HG02938 (cell line): ENCODE measurements at regions not wholly inside any gene's neighbourhood (a gene's known extent, or its start where the extent isn't known, plus 50 kb on each side); places are given as distances from the start of the nearest gene placed in this dataset.

ENCODE experiments used
- ATAC-seq: cut with Tn5 transposase; IDR thresholded peaks from one replicate; pipeline ENCODE4 v1.9.1; 2021; ENCODE audit warnings: mild to moderate bottlenecking, moderate library complexity; ENCODE audit not compliant: unreplicated experiment

DNA sequence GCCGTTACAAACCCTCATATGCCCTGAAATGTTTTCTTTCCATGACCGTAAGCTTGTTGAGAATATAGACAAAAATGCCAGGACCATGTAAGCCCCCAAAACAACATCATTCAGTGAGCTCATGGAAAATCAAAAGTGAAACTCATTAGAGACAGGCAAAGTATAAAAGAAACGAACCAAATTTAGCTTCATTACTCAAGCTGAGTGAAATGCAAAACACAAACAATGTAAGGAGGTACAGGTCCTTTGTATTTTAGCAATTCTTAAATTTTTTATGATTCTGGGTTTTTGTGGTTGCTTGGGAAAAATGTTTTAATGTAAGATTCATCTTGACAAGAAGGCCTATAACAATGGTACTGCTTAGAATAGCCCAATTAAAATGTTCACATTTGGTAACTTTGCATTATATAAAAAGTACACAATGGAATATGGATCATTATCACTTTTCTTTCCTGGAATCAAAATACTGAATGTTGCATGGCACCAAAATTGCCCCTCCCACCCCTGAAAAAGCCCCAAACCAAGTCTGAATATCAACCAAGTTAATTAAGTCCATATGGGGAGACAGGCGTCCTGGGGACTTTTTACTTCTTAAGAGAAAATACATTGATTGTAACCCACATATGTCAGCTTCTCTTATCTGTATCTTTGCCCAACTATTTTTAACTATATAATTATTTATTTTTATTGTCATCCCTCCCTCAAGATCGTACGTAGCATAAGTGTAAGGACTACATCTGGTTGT lies 247.7 kb upstream of the CDIN1 start:
- ATAC-seq, result no peak

- ATAC-seq, result no peak
These were observed 247.1 kb upstream of the CDIN1 start for GRCh38 chr15:36332301-36332700.

DNA sequence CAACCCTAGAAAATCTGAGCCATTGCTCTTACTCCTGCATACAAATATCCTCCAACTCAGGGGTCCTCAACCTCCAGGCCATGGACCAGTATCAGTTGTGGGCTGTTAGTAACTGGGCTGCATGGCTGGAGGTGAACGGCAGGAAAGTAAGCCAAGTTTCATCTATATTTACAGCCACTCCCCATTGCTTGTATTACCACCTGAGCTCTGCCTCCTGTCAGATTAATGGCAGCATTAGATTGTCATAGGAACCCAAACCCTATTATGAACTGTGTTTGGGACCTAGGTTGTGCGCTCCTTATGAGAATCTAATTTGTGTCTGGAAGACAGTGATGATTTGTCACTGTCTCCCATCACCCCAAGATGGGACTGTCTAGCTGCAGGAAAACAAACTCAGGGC lies 246.5 kb upstream of the CDIN1 start:
- no peak for ATAC-seq

DNA sequence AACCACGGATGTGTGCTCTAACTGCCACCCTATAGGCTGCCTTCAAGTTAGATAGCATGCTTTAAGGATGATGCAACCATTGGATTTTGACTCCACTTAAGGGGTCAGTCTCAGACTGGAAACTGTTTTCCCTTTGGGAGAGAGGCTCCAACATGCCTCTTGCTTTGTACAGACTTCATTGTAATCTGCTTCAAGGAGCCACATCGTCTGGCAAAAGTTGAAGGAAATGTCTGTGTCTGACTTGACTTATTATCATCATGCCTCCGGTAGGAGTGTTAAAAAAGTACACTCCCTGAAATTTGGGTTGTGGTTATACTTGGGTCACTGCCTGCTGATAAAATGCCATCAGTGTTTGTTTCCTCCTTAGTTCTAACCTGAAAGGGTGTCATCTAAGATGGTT lies 245.4 kb upstream of the CDIN1 start:
- no peak for ATAC-seq

DNA sequence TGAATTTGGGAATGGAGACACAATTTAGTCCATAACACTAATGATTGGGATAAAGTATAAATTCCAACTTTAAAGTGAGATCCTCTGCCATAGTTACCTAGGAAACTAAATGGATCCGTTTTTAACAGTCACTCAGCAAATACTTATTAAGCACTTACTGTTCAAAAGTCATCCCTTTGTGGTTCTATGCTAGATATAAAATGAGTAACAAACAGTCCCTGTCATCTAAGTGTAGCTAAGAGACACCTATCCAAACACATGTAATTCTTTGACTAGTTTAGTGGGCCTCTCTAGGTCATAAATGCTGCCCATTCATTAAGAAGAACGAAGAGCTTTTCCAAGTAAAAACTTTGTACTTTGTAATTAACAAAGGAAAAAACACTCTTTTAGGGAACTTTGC lies 244.2 kb upstream of the CDIN1 start:
- no peak for ATAC-seq

DNA sequence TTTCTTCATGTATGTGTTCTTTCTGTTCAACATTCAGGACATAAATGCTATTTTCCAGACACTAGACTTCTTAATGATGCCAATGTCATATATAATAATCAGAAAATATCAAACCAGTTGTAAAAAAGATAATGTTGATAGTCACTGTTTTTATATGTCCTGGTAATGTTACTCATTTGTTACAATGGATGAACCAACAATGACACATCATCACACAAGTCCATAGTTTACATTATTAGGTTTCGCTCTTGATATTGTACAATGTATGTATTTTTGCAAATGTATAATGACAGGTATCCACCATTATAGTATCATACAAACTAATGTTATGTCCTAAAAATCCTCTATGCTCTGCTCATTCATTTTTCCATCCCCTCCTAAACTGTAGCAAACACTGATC lies 243.8 kb upstream of the CDIN1 start:
- ATAC-seq, result no peak

- ATAC-seq, result no peak
These were observed 234.5 kb upstream of the CDIN1 start for GRCh38 chr15:36344887-36345286.

DNA sequence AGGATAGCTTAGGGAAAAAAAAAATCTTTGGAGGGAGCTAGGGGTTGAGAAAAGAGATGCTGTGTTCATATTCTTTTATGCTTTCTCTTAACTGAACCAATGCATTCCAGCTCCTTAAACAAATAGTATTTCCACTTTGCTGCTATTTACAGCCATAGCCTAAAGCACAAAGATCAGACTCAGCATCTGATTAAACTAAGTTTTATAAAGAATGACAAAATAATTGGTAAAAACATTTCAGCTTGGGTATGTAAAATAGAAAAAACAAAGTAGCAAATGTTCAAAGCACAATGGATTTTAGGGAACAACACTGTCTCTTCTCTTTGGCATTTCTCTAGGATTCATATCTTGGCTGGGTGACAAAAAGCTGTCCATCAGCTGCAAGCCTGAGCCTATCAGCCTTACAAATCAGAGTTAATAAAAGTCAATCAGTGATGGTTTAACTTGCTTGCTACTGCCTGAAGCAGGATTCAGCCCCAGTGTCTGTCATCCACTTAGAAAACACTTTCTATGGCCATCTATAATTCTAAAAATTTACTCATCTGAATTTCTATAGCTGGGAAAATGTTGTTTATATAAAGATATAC lies 232.1 kb upstream of the CDIN1 start:
- no peak for ATAC-seq

DNA sequence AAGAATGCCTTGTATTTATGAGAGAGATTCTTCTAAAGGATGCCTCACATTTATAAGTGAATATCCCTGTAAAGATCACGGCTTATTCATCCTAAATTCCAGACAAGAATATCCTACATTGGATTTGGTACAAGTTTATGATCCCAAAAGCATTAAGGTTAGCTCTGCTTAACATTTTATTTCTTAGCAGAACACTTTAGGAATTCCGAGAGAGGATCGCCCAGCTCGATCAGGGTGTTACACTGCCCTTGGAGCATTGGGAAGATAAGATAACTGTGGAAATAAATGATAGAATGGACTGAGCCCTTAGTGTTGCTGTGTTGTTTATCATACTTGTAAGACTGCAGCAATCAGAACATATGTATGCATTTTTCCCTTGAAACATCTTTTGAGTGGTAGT lies 223.0 kb upstream of the CDIN1 start:
- no peak for ATAC-seq

GRCh38 chr15:36356978-36357601 lies 222.3 kb upstream of the CDIN1 start:
- no peak for ATAC-seq

- no peak for ATAC-seq
These were observed 221.3 kb upstream of the CDIN1 start for GRCh38 chr15:36358094-36358493.

- ATAC-seq, result no peak
These were observed 220.9 kb upstream of the CDIN1 start for GRCh38 chr15:36358523-36358922.

GRCh38 chr15:36359286-36359685 lies 220.1 kb upstream of the CDIN1 start:
- no peak for ATAC-seq

GRCh38 chr15:36361351-36361870 lies 218.0 kb upstream of the CDIN1 start:
- no peak for ATAC-seq

DNA sequence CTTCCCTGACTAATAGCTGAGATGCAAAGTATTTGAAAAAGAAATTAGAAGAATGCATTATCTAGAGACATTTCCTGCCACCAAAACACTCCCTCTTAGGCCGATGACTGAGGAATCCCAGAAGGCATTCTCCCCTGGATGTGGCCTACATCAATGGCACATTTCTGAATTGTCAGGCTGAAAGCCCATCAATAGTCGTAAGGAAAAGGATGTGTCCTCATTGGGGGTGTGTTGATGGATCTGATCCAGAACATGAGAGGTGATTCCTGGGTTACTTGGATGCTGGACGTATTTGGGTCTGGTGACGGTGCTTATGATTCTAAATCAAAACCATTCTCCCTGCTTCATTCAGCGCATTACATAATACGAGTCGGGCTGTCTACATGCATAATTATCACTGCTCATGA lies 216.9 kb upstream of the CDIN1 start:
- no peak for ATAC-seq

- ATAC-seq, result no peak
These were observed 216.1 kb upstream of the CDIN1 start for GRCh38 chr15:36363335-36363734.

DNA sequence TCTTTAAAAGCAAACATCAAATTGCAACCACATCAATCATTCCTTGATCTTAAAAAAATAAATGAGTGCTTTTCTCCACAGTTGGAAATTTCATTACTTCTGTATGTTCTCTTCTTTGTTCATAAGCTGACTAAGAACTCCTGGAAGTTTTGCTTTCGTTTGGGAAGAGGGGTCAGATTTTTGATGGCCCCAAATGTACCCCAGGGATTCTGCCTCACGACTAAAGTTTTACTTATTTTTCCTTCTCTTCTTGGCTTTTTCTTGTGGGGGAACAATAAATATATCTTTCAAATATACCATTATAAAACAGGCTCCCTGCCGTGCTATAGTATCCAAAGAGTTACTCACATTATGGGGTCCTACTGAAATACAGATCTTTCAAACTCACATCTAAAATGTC lies 215.0 kb upstream of the CDIN1 start:
- ATAC-seq, result no peak

- no peak for ATAC-seq
These were observed 213.5 kb upstream of the CDIN1 start for GRCh38 chr15:36365963-36366362.

GRCh38 chr15:36370051-36370730 lies 209.2 kb upstream of the CDIN1 start:
- ATAC-seq, result no peak

GRCh38 chr15:36370731-36371112 lies 208.7 kb upstream of the CDIN1 start:
- ATAC-seq, result no peak

GRCh38 chr15:36371509-36371908 lies 207.9 kb upstream of the CDIN1 start:
- ATAC-seq, result no peak

GRCh38 chr15:36372968-36373367 lies 206.5 kb upstream of the CDIN1 start:
- no peak for ATAC-seq
